Upper lobe of left lung (tissue), 6 donors: ENCODE measurements at regions not wholly inside any gene's neighbourhood (a gene's known extent, or its start where the extent isn't known, plus 50 kb on each side); places are given as distances from the start of the nearest gene placed in this dataset.

Experiments
- ATAC-seq, 2 donors: fragments of 200-7000 bp; cut with Tn5 transposase; one replicate each; pipeline ENCODE4 v1.9.1; 2022; ENCODE audit warnings: mild to moderate bottlenecking in 2 of 2, moderate library complexity in 2 of 2; ENCODE audit not compliant: low FRiP score in 2 of 2
- DNase-seq, 2 donors: peaks; one replicate each; pipeline ENCODE4 v3.0.0-alpha.2; 2019 to 2020
- H3K27ac ChIP-seq, 4 donors: fragments of 200-600 bp; sonication (generic); one replicate each; pipeline ENCODE4 v1.5.1; 2016 to 2019
- H3K27me3 ChIP-seq, 4 donors: fragments of 200-600 bp; sonication (generic); one replicate each; pipeline ENCODE4 v1.5.1; 2017 to 2019
- H3K36me3 ChIP-seq, 4 donors: fragments of 200-600 bp; sonication (generic); one replicate each; pipeline ENCODE4 v1.5.1; 2016 to 2019
- H3K4me1 ChIP-seq, 4 donors: fragments of 200-600 bp; sonication (generic); one replicate each; pipeline ENCODE4 v1.5.1; 2018 to 2019
- H3K4me3 ChIP-seq, 4 donors: fragments of 200-600 bp; sonication (generic); one replicate each; pipeline ENCODE4 v1.5.1; 2017 to 2019; ENCODE audit warnings: mild to moderate bottlenecking in 2 of 4, moderate library complexity in 1 of 4
- H3K9me3 ChIP-seq, 4 donors: fragments of 200-600 bp; sonication (generic); one replicate each; pipeline ENCODE4 v1.5.1; 2018 to 2019
- EP300 ChIP-seq, 4 donors: sonication (generic); formaldehyde crosslinking; IDR thresholded peaks; one replicate each; pipeline ENCODE4 v1.5.1; 2017; ENCODE audit warnings: antibody characterized with exemption in 4 of 4, control low read depth in 2 of 4
- POLR2A ChIP-seq, 4 donors: fragments of 450-650 bp; IDR thresholded peaks; one replicate each; pipeline ENCODE4 v1.5.1; 2016 to 2017; ENCODE audit warnings: antibody characterized with exemption in 4 of 4, mild to moderate bottlenecking in 2 of 4
- POLR2AphosphoS5 ChIP-seq, 2 donors: sonication (generic); formaldehyde crosslinking; IDR thresholded peaks; one replicate each; pipeline ENCODE4 v1.5.1; 2017; ENCODE audit warnings: antibody characterized with exemption in 2 of 2
- WGBS, 2 donors: methylation state at CpG; one replicate each; pipeline ENCODE4 v1.1.5; 2017 to 2018; 5-methylcytosine and 5-hydroxymethylcytosine counted together
- TF ChIP-seq, protein P1 (sequence below), 6 experiments: fragments of 450-650 bp in 4 of 6; fragments of 200-600 bp in 2 of 6; sonication (generic) in 2 of 6; IDR thresholded peaks; one replicate each; pipeline ENCODE4 v1.5.1; 2016 to 2019; ENCODE audit warnings: antibody characterized with exemption in 6 of 6
- donor health status: DM: no; HTN: no; CAD: no; lungs with moderate emphysema.
- donor health status: DM: no; HTN: yes; CAD: no; lungs with severe emphysema.

DNA sequence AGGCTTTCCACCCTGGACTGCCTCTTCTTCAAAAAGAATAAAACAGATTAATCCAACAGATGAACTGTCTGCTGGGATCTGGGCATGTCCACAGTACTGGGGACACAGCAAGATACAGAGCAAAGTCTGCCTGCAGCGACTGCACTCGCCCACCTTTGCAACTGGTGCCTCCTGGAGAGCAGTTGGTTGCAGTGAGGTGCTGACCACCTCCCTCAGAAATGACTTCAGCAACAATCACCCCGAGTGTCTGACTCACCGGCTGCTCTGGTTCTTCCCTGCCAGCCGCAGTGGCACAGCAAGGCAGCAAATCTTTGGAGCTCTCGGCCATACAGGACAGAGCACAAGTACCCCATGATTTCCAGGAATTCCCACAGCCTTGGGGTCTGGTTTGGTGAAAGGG, 179.7 kb downstream of the ANAPC1 start:
- WGBS, 2 donors: 87 to 100% methylated on average over 5 to 6 of the region's 6 CpGs
- no peaks in the 10 kb centered on the region for H3K27me3 ChIP-seq
- H3K36me3 ChIP-seq: no peaks in the 10 kb centered on the region
- DNase-seq (no peak), ATAC-seq (no peak)
- no peak overlapping the region for H3K27ac ChIP-seq
- no peak overlapping the region for H3K4me3 ChIP-seq
- no peak for TF ChIP-seq POLR2AphosphoS5 (IDR thresholded peaks at IDR 0.05)
- TF ChIP-seq, protein P1, sequence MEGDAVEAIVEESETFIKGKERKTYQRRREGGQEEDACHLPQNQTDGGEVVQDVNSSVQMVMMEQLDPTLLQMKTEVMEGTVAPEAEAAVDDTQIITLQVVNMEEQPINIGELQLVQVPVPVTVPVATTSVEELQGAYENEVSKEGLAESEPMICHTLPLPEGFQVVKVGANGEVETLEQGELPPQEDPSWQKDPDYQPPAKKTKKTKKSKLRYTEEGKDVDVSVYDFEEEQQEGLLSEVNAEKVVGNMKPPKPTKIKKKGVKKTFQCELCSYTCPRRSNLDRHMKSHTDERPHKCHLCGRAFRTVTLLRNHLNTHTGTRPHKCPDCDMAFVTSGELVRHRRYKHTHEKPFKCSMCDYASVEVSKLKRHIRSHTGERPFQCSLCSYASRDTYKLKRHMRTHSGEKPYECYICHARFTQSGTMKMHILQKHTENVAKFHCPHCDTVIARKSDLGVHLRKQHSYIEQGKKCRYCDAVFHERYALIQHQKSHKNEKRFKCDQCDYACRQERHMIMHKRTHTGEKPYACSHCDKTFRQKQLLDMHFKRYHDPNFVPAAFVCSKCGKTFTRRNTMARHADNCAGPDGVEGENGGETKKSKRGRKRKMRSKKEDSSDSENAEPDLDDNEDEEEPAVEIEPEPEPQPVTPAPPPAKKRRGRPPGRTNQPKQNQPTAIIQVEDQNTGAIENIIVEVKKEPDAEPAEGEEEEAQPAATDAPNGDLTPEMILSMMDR (IDR thresholded peaks at IDR 0.05): no peak
- TF ChIP-seq POLR2A (IDR thresholded peaks at IDR 0.05): no peak
- TF ChIP-seq EP300 (IDR thresholded peaks at IDR 0.05): no peak
- no peaks in the 10 kb centered on the region for H3K9me3 ChIP-seq
- H3K4me1 ChIP-seq: peaks cover 11 to 21% (median 14%) of the 10 kb centered on the region in 4 donors

DNA sequence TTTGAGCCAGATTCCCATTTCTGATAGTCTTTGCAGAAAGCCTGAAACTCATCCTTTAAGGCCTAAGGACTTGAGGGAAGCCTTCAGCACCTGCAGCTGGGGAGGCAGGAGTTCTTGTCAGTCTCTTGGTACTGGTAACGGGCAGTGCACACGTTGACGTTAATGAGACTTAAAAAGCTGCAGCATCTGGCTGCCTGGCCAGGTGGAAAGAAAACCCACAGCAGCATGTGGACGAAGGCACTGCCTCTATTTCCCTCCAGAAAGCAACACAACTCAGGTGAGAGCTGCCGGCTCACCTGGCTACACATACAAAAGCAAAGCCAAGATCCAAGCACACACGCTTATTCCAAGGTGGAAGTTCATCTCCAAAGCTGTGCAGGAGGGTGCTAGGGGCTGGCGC, 178.8 kb downstream of the ANAPC1 start:
- Histone ChIP-seq H3K27ac (no peak overlapping the region), H3K36me3 (no peaks in the 10 kb centered on the region), H3K4me3 (no peak overlapping the region), H3K27me3 (no peaks in the 10 kb centered on the region), H3K4me1 (peaks cover 8 to 20% (median 11%) of the 10 kb centered on the region in 4 donors), H3K9me3 (no peaks in the 10 kb centered on the region)
- DNase-seq (no peak), ATAC-seq (no peak)
- 87 to 88% methylated on average over 7 of the region's 7 CpGs for WGBS, 2 donors
- TF ChIP-seq EP300 (IDR thresholded peaks at IDR 0.05): no peak
- TF ChIP-seq, protein P1 (IDR thresholded peaks at IDR 0.05): no peak

DNA sequence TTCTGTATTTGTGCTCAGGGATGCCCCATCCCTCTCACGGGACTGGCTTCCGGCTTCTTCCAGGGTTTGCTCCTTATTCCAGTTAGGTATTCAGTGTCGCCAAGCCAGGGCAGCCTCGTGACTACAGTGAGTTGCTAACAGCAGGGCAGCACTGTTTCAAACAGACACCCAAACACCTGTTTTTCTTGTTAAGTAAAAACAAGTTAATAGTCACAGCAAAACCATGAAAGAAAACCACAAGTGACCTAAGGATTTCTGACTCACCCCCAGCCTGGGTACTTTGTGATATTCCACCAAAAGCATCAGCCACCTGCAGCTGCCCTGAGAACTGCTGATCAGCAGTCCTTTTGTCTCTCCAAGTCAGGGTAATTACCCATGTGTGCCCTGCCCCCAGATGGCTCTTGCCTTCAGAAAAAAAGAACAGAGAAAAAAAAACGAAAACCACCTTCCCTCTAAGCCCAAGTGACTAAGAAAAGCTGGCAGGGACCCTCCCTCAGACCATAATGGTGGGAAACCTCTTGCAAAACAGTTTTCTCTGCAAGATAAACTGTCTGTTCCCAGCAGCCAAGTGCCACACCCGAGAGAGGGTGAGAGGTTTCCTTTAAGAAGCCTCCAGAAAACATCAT, 178.2 kb downstream of the ANAPC1 start:
- peak in 1 of 2 donors; percentile 66 for ATAC-seq
- Histone ChIP-seq H3K4me3 (no peak overlapping the region), H3K27ac (no peak overlapping the region), H3K36me3 (no peaks in the 10 kb centered on the region), H3K4me1 (peaks cover 8 to 20% (median 11%) of the 10 kb centered on the region in 4 donors), H3K27me3 (no peaks in the 10 kb centered on the region), H3K9me3 (no peaks in the 10 kb centered on the region)
- TF ChIP-seq, protein P1 (IDR thresholded peaks at IDR 0.05): no peak
- TF ChIP-seq EP300 (IDR thresholded peaks at IDR 0.05) (no peak), POLR2A (IDR thresholded peaks at IDR 0.05) (no peak), POLR2AphosphoS5 (IDR thresholded peaks at IDR 0.05) (no peak)
- DNase-seq: no peak
- 56 to 62% methylated on average over 6 of the region's 6 CpGs for WGBS, 2 donors

DNA sequence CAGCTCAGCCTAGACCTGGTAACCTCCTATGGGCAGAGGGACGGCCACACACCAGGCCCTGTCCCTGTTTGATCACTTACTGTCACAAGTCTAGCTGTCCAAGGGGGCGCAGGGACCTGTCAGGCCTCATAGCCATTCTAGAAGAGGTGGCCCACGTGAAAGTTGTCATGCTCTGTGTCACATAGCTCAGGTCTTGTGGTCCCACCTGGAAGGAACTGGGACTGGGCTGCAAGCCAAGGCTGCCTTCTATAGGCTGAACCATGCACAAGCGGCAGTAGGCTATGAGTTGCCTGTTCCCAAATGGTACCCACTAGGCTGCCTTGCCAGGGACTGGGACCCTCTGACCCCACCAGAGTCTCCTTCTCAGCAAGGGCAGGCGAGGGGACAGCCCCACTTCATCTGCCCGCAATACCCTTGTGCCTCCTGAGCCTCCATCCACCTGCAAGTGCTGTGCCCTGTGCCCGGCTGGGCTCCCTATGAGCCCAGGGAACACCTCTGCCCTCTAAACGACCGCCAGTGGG, 177.5 kb downstream of the ANAPC1 start:
- no peaks in the 10 kb centered on the region for H3K36me3 ChIP-seq
- DNase-seq: no peak
- H3K4me1 ChIP-seq: peaks cover 8 to 20% (median 11%) of the 10 kb centered on the region in 4 donors
- no peaks in the 10 kb centered on the region for H3K27me3 ChIP-seq
- 81 to 85% methylated on average over 5 to 7 of the region's 9 CpGs for WGBS, 2 donors
- TF ChIP-seq, protein P1 (IDR thresholded peaks at IDR 0.05): no peak
- TF ChIP-seq EP300 (IDR thresholded peaks at IDR 0.05) (no peak), POLR2AphosphoS5 (IDR thresholded peaks at IDR 0.05) (no peak), POLR2A (IDR thresholded peaks at IDR 0.05) (no peak)
- H3K27ac ChIP-seq: no peak overlapping the region
- peak in 1 of 2 donors; percentile 17 for ATAC-seq
- no peaks in the 10 kb centered on the region for H3K9me3 ChIP-seq
- H3K4me3 ChIP-seq: no peak overlapping the region

DNA sequence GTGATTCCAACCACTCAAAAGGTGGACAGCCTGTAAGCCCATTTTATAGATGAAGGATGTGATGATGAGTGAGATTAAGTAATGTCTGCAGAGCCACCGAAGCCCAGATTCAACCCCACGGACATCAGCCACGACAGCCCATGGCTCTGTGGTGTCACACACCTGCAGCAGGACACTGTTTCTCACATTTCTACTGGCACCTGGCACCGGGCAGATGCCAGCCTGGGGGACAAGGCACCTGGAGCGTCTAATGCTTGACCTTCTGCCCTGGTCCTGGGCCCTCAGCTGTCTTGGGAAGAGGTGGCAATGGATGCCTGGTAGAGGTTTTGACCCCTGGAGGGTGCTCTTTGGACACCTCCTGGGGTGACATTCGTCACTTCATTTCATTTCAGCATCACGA, 176.3 kb downstream of the ANAPC1 start:
- no peak for TF ChIP-seq POLR2A (IDR thresholded peaks at IDR 0.05)
- TF ChIP-seq POLR2AphosphoS5 (IDR thresholded peaks at IDR 0.05): no peak
- TF ChIP-seq, protein P1 (IDR thresholded peaks at IDR 0.05): no peak
- no peak for TF ChIP-seq EP300 (IDR thresholded peaks at IDR 0.05)
- WGBS, 2 donors: 93 to 96% methylated on average over 7 of the region's 7 CpGs
- no peaks in the 10 kb centered on the region for H3K27me3 ChIP-seq
- no peaks in the 10 kb centered on the region for H3K9me3 ChIP-seq
- H3K4me1 ChIP-seq: peaks cover 2 to 10% (median 8%) of the 10 kb centered on the region in 4 donors
- DNase-seq: no peak
- H3K4me3 ChIP-seq: no peak overlapping the region
- no peak overlapping the region for H3K27ac ChIP-seq
- no peaks in the 10 kb centered on the region for H3K36me3 ChIP-seq
- ATAC-seq: no peak
